HL-60 (cell line): ENCODE measurements at regions not wholly inside any gene's neighbourhood (a gene's known extent, or its start where the extent isn't known, plus 50 kb on each side); places are given as distances from the start of the nearest gene placed in this dataset.

Experiments used
- GABPA ChIP-seq: IDR thresholded peaks from 2 replicates; pipeline ENCODE4 v1.6.1; 2012; ENCODE audit warnings: low read depth
- SPI1 ChIP-seq: IDR thresholded peaks from 2 replicates; pipeline ENCODE4 v1.6.1; 2012; ENCODE audit warnings: low read depth, mild to moderate bottlenecking, borderline replicate concordance
- TF ChIP-seq, protein P1 (sequence below): IDR thresholded peaks from one replicate; pipeline ENCODE4 v1.5.1; 2011; ENCODE audit warnings: low read length, control low read depth, inconsistent platforms; ENCODE audit not compliant: insufficient read depth

DNA sequence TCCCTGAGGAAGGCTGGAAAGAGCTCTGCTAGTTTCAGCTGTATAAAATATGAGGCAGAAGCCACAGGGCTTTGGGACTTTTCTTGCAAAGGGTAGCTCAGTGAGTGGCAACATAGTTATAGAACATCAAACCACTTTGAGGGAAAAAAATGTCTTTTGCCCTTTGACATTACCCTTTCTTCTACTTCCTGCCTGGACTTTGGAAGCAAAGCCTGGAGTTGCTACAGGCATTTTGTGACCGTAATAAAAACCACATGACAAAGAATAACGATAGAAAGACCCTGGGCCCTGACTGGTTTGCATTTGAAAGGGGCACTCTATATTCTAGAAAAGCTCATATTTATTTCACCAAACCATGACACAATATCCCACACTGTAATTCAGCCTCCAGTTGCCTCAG, 440.9 kb downstream of the DIRAS2 start:
- TF ChIP-seq, protein P1, sequence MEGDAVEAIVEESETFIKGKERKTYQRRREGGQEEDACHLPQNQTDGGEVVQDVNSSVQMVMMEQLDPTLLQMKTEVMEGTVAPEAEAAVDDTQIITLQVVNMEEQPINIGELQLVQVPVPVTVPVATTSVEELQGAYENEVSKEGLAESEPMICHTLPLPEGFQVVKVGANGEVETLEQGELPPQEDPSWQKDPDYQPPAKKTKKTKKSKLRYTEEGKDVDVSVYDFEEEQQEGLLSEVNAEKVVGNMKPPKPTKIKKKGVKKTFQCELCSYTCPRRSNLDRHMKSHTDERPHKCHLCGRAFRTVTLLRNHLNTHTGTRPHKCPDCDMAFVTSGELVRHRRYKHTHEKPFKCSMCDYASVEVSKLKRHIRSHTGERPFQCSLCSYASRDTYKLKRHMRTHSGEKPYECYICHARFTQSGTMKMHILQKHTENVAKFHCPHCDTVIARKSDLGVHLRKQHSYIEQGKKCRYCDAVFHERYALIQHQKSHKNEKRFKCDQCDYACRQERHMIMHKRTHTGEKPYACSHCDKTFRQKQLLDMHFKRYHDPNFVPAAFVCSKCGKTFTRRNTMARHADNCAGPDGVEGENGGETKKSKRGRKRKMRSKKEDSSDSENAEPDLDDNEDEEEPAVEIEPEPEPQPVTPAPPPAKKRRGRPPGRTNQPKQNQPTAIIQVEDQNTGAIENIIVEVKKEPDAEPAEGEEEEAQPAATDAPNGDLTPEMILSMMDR: no peak
- TF ChIP-seq GABPA (no peak), SPI1 (no peak)
